A673 (cell line): ENCODE measurements at regions not wholly inside any gene's neighbourhood (a gene's known extent, or its start where the extent isn't known, plus 50 kb on each side); places are given as distances from the start of the nearest gene placed in this dataset.

Experiments used
- CTCF ChIP-seq: fragments of 300-800, 200-600 bp; sonication (generic); conservative IDR thresholded peaks from 2 replicates; pipeline ENCODE4 v1.5.1; 2017; ENCODE audit warnings: low read depth, mild to moderate bottlenecking, antibody characterized with exemption, low read length, moderate library complexity, mixed read lengths
- EZH2 ChIP-seq: fragments of 200-600 bp; sonication (generic); IDR thresholded peaks from 2 replicates; pipeline ENCODE4 v1.6.1; 2017; ENCODE audit warnings: borderline replicate concordance, low read depth, mild to moderate bottlenecking, mixed read lengths, antibody characterized with exemption, low read length; ENCODE audit not compliant: poor library complexity, severe bottlenecking

DNA sequence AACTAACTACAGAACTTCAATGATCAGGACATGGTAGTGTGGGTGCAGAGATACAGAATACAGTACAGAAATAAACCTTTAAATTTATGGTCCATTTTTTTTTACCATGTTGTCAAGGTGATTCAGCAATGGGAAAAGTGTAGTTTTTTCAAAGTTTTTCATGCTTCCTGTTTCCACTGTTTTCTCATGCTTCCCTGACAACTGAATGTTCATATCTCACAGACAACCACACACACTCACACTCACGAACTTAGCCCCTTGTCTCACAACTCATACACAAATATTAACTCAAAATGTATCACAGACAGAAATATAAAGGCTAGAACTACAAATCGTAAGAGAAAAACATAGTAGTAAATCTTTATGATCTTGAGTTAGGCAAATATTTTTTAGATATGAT, 232.6 kb upstream of the CDYL start:
- no peak for TF ChIP-seq CTCF
- no peak for TF ChIP-seq EZH2
